SJSA1 (cell line): ENCODE measurements at regions not wholly inside any gene's neighbourhood (a gene's known extent, or its start where the extent isn't known, plus 50 kb on each side); places are given as distances from the start of the nearest gene placed in this dataset.

Source experiments
- DNase-seq, 2 experiments: peaks; one replicate each; pipeline ENCODE4 v3.0.0-alpha.2; 2015 to 2020; ENCODE audit warnings: low spot score in 2 of 2, low read depth in 1 of 2
- H3K27ac ChIP-seq: fragments of 250-450 bp; sonication (Bioruptor Pico); 2 replicates; pipeline ENCODE4 v1.5.1; 2020; ENCODE audit warnings: mild to moderate bottlenecking, moderate library complexity
- H3K27me3 ChIP-seq: fragments of 250-450 bp; sonication (Bioruptor Pico); replicated peaks from 2 replicates; pipeline ENCODE4 v1.5.1; 2020; ENCODE audit warnings: mild to moderate bottlenecking, moderate library complexity
- H3K36me3 ChIP-seq: fragments of 250-450 bp; sonication (Bioruptor Pico); 2 replicates; pipeline ENCODE4 v1.5.1; 2020; ENCODE audit warnings: mild to moderate bottlenecking
- H3K4me1 ChIP-seq: fragments of 250-450 bp; sonication (Bioruptor Pico); replicated peaks from 2 replicates; pipeline ENCODE4 v1.6.1; 2021; ENCODE audit warnings: mild to moderate bottlenecking
- H3K4me3 ChIP-seq: fragments of 250-450 bp; sonication (Bioruptor Pico); 2 replicates; pipeline ENCODE4 v1.5.1; 2020; ENCODE audit warnings: mild to moderate bottlenecking
- H3K9me3 ChIP-seq: fragments of 250-450 bp; sonication (Bioruptor Pico); replicated peaks from 2 replicates; pipeline ENCODE4 v1.5.1; 2020; ENCODE audit warnings: mild to moderate bottlenecking

GRCh38 chr6:139927742-139928305 lies 553.4 kb upstream of the CITED2 start:
- Histone ChIP-seq H3K27me3 (no peaks in the 10 kb centered on the region), H3K4me1 (peaks cover 20% of the 10 kb centered on the region), H3K9me3 (no peaks in the 10 kb centered on the region), H3K36me3 (no peaks in the 10 kb centered on the region), H3K4me3 (no peak overlapping the region), H3K27ac (no peak overlapping the region)
- DNase-seq, result no peak

- no peak for DNase-seq
- no peak overlapping the region for H3K4me3 ChIP-seq
- H3K9me3 ChIP-seq, result no peaks in the 10 kb centered on the region
- H3K36me3 ChIP-seq, result no peaks in the 10 kb centered on the region
- H3K4me1 ChIP-seq, result peaks cover 20% of the 10 kb centered on the region
- H3K27me3 ChIP-seq, result no peaks in the 10 kb centered on the region
- no peak overlapping the region for H3K27ac ChIP-seq
Observed at GRCh38 chr6:139927236-139927635, 552.8 kb upstream of the CITED2 start.

- no peak overlapping the region for H3K4me3 ChIP-seq
- H3K27me3 ChIP-seq, result no peaks in the 10 kb centered on the region
- no peaks in the 10 kb centered on the region for H3K9me3 ChIP-seq
- no peaks in the 10 kb centered on the region for H3K36me3 ChIP-seq
- no peak overlapping the region for H3K27ac ChIP-seq
- peaks cover 20% of the 10 kb centered on the region for H3K4me1 ChIP-seq
- DNase-seq, result no peak
Observed at GRCh38 chr6:139926711-139927110, 552.3 kb upstream of the CITED2 start.

- H3K27me3 ChIP-seq, result no peaks in the 10 kb centered on the region
- H3K36me3 ChIP-seq, result no peaks in the 10 kb centered on the region
- peak overlapping the region; percentile 41 for H3K27ac ChIP-seq
- H3K9me3 ChIP-seq, result no peaks in the 10 kb centered on the region
- DNase-seq, result peak; percentile 52 to 65
- no peak overlapping the region for H3K4me3 ChIP-seq
- peaks cover 20% of the 10 kb centered on the region for H3K4me1 ChIP-seq
Observed at GRCh38 chr6:139925894-139926641, 551.6 kb upstream of the CITED2 start.

- Histone ChIP-seq H3K36me3 (no peaks in the 10 kb centered on the region), H3K4me1 (peaks cover 20% of the 10 kb centered on the region), H3K27ac (no peak overlapping the region), H3K4me3 (no peak overlapping the region), H3K9me3 (no peaks in the 10 kb centered on the region), H3K27me3 (no peaks in the 10 kb centered on the region)
- no peak for DNase-seq
Observed at GRCh38 chr6:139923964-139924475, 549.6 kb upstream of the CITED2 start.

GRCh38 chr6:139922236-139922635 lies 547.8 kb upstream of the CITED2 start:
- no peak for DNase-seq
- no peak overlapping the region for H3K27ac ChIP-seq
- H3K36me3 ChIP-seq, result no peaks in the 10 kb centered on the region
- no peak overlapping the region for H3K4me3 ChIP-seq
- H3K27me3 ChIP-seq, result no peaks in the 10 kb centered on the region
- H3K9me3 ChIP-seq, result no peaks in the 10 kb centered on the region
- peaks cover 20% of the 10 kb centered on the region for H3K4me1 ChIP-seq

- no peak for DNase-seq
- peaks cover 7% of the 10 kb centered on the region for H3K4me1 ChIP-seq
- no peak overlapping the region for H3K4me3 ChIP-seq
- H3K36me3 ChIP-seq, result no peaks in the 10 kb centered on the region
- H3K9me3 ChIP-seq, result no peaks in the 10 kb centered on the region
- H3K27me3 ChIP-seq, result no peaks in the 10 kb centered on the region
- no peak overlapping the region for H3K27ac ChIP-seq
Observed at GRCh38 chr6:139920776-139921100, 546.3 kb upstream of the CITED2 start.

GRCh38 chr6:139920027-139920775 lies 545.8 kb upstream of the CITED2 start:
- no peak overlapping the region for H3K4me3 ChIP-seq
- H3K27me3 ChIP-seq, result no peaks in the 10 kb centered on the region
- DNase-seq, result no peak
- peaks cover 2% of the 10 kb centered on the region for H3K4me1 ChIP-seq
- H3K9me3 ChIP-seq, result no peaks in the 10 kb centered on the region
- no peaks in the 10 kb centered on the region for H3K36me3 ChIP-seq
- no peak overlapping the region for H3K27ac ChIP-seq

- no peaks in the 10 kb centered on the region for H3K27me3 ChIP-seq
- H3K36me3 ChIP-seq, result no peaks in the 10 kb centered on the region
- H3K4me3 ChIP-seq, result no peak overlapping the region
- DNase-seq, result no peak
- no peak overlapping the region for H3K27ac ChIP-seq
- no peaks in the 10 kb centered on the region for H3K9me3 ChIP-seq
- H3K4me1 ChIP-seq, result no peaks in the 10 kb centered on the region
Observed at GRCh38 chr6:139919107-139920026, 544.9 kb upstream of the CITED2 start.

GRCh38 chr6:139917951-139918630 lies 543.6 kb upstream of the CITED2 start:
- Histone ChIP-seq H3K36me3 (no peaks in the 10 kb centered on the region), H3K27ac (no peak overlapping the region), H3K4me1 (no peaks in the 10 kb centered on the region), H3K9me3 (no peaks in the 10 kb centered on the region), H3K4me3 (no peak overlapping the region), H3K27me3 (no peaks in the 10 kb centered on the region)
- no peak for DNase-seq

GRCh38 chr6:139914910-139915309 lies 540.5 kb upstream of the CITED2 start:
- Histone ChIP-seq H3K4me1 (no peaks in the 10 kb centered on the region), H3K27me3 (no peaks in the 10 kb centered on the region), H3K27ac (no peak overlapping the region), H3K9me3 (no peaks in the 10 kb centered on the region), H3K36me3 (no peaks in the 10 kb centered on the region), H3K4me3 (no peak overlapping the region)
- no peak for DNase-seq

GRCh38 chr6:139912735-139913400 lies 538.4 kb upstream of the CITED2 start:
- H3K4me3 ChIP-seq, result no peak overlapping the region
- no peak for DNase-seq
- no peaks in the 10 kb centered on the region for H3K36me3 ChIP-seq
- H3K27ac ChIP-seq, result no peak overlapping the region
- no peaks in the 10 kb centered on the region for H3K27me3 ChIP-seq
- no peaks in the 10 kb centered on the region for H3K9me3 ChIP-seq
- H3K4me1 ChIP-seq, result no peaks in the 10 kb centered on the region

GRCh38 chr6:139909992-139910391 lies 535.5 kb upstream of the CITED2 start:
- no peaks in the 10 kb centered on the region for H3K4me1 ChIP-seq
- no peaks in the 10 kb centered on the region for H3K36me3 ChIP-seq
- no peaks in the 10 kb centered on the region for H3K27me3 ChIP-seq
- no peak for DNase-seq
- no peaks in the 10 kb centered on the region for H3K9me3 ChIP-seq
- H3K27ac ChIP-seq, result no peak overlapping the region
- no peak overlapping the region for H3K4me3 ChIP-seq
